HG03565 (cell line): ENCODE measurements at regions not wholly inside any gene's neighbourhood (a gene's known extent, or its start where the extent isn't known, plus 50 kb on each side); places are given as distances from the start of the nearest gene placed in this dataset.

ENCODE experiments used
- ATAC-seq: cut with Tn5 transposase; IDR thresholded peaks from one replicate; pipeline ENCODE4 v1.9.1; 2021; ENCODE audit warnings: mild to moderate bottlenecking, moderate library complexity; ENCODE audit not compliant: unreplicated experiment

GRCh38 chr7:11290863-11291262 is 317.2 kb downstream of the PHF14 start:
- no peak for ATAC-seq

GRCh38 chr7:11294218-11294617 is 320.5 kb downstream of the PHF14 start:
- no peak for ATAC-seq

GRCh38 chr7:11294965-11295364 is 321.3 kb downstream of the PHF14 start:
- ATAC-seq, result no peak

- ATAC-seq, result no peak
Measured at GRCh38 chr7:11297126-11297625, 323.5 kb downstream of the PHF14 start.

- no peak for ATAC-seq
Measured at GRCh38 chr7:11297764-11298163, 324.1 kb downstream of the PHF14 start.

GRCh38 chr7:11298220-11298619 is 324.5 kb downstream of the PHF14 start:
- no peak for ATAC-seq

- ATAC-seq, result no peak
Measured at GRCh38 chr7:11300241-11300640, 326.6 kb downstream of the PHF14 start.

- ATAC-seq, result no peak
Measured at GRCh38 chr7:11302121-11302520, 328.4 kb downstream of the PHF14 start.

- ATAC-seq, result no peak
Measured at GRCh38 chr7:11313801-11314200, 340.1 kb downstream of the PHF14 start.

GRCh38 chr7:11315666-11316258 is 342.1 kb downstream of the PHF14 start:
- peak; percentile 43 for ATAC-seq

- peak; percentile 50 for ATAC-seq
Measured at GRCh38 chr7:11317766-11318165, 344.1 kb downstream of the PHF14 start.

GRCh38 chr7:11319491-11320274 is 346.0 kb downstream of the PHF14 start:
- ATAC-seq, result no peak
